ENCODE measurements at regions not wholly inside any gene's neighbourhood (a gene's known extent, or its start where the extent isn't known, plus 50 kb on each side); places are given as distances from the start of the nearest gene placed in this dataset.

- TF ChIP-seq CTCF (IDR thresholded peaks at IDR 0.05) = no peak
- TF ChIP-seq POLR2AphosphoS5 (IDR thresholded peaks at IDR 0.05) = no peak
- TF ChIP-seq POLR2A (IDR thresholded peaks at IDR 0.05; ENCODE audit: low read depth) = no peak
Measured at GRCh38 chr14:86971292-86971691, 1021.7 kb downstream of the GALC start.
